SK-N-MC (cell line): ENCODE measurements at regions not wholly inside any gene's neighbourhood (a gene's known extent, or its start where the extent isn't known, plus 50 kb on each side); places are given as distances from the start of the nearest gene placed in this dataset.

Experiments
- DNase-seq: peaks from one replicate; pipeline ENCODE4 v3.0.0-alpha.2; 2011; ENCODE audit warnings: low read depth, low spot score
- H3K27ac ChIP-seq: fragments of 200-600 bp; sonication (generic); 2 replicates; pipeline ENCODE4 v1.5.1; 2016; ENCODE audit warnings: mixed run types
- H3K36me3 ChIP-seq: fragments of 200-600 bp; sonication (generic); 2 replicates; pipeline ENCODE4 v1.6.1; 2017; ENCODE audit warnings: antibody characterized with exemption, low read length, mixed read lengths; ENCODE audit not compliant: insufficient read depth
- H3K4me3 ChIP-seq: fragments of 200-600 bp; sonication (generic); 2 replicates; pipeline ENCODE4 v1.5.1; 2016
- H3K9ac ChIP-seq: fragments of 200-600 bp; sonication (generic); 2 replicates; pipeline ENCODE4 v1.8.0; 2017; ENCODE audit warnings: mixed run types, mixed read lengths; ENCODE audit not compliant: insufficient read length
- H3K9me3 ChIP-seq: fragments of 200-600 bp; sonication (generic); 2 replicates; pipeline ENCODE4 v1.6.1; 2017; ENCODE audit warnings: low read depth, mild to moderate bottlenecking, antibody characterized with exemption, low read length, moderate library complexity, mixed read lengths
- EZH2 ChIP-seq: fragments of 200-600 bp; sonication (generic); IDR thresholded peaks from one replicate; pipeline ENCODE4 v1.6.1; 2017; ENCODE audit warnings: antibody characterized with exemption
- FOXP2 ChIP-seq: optimal IDR thresholded peaks from 2 replicates; pipeline ENCODE3; 2011; ENCODE audit warnings: mild to moderate bottlenecking, moderate library complexity; ENCODE audit not compliant: insufficient read depth; ENCODE audit errors: extremely low read length, control extremely low read depth
- POLR2AphosphoS5 ChIP-seq: IDR thresholded peaks from 2 replicates; pipeline ENCODE4 v1.6.1; 2012; ENCODE audit warnings: mild to moderate bottlenecking, low read depth, low read length, borderline replicate concordance

- H3K4me3 ChIP-seq, result no peak overlapping the region
Observed at GRCh38 chr2:118766871-118767270, 80.6 kb downstream of the EN1 start.

GRCh38 chr2:118764855-118765254 lies 82.6 kb downstream of the EN1 start:
- TF ChIP-seq EZH2, result no peak
- TF ChIP-seq POLR2AphosphoS5, result no peak
- TF ChIP-seq FOXP2, result no peak
- Histone ChIP-seq H3K36me3 (no peaks in the 10 kb centered on the region), H3K9ac (no peak overlapping the region), H3K4me3 (no peak overlapping the region), H3K27ac (no peak overlapping the region), H3K9me3 (no peaks in the 10 kb centered on the region)
- no peak for DNase-seq

More at GRCh38 chr2:118766871-118767270, 80.6 kb downstream of the EN1 start:
- Histone ChIP-seq H3K27ac (no peak overlapping the region), H3K9ac (no peak overlapping the region), H3K36me3 (no peaks in the 10 kb centered on the region), H3K9me3 (no peaks in the 10 kb centered on the region)
- no peak for DNase-seq
- no peak for TF ChIP-seq POLR2AphosphoS5
- no peak for TF ChIP-seq FOXP2
- no peak for TF ChIP-seq EZH2

- no peak for DNase-seq
- Histone ChIP-seq H3K9me3 (no peaks in the 10 kb centered on the region), H3K4me3 (no peak overlapping the region), H3K27ac (no peak overlapping the region), H3K9ac (no peak overlapping the region), H3K36me3 (no peaks in the 10 kb centered on the region)
- TF ChIP-seq EZH2 (no peak), FOXP2 (no peak), POLR2AphosphoS5 (no peak)
Observed at GRCh38 chr2:118763797-118764196, 83.7 kb downstream of the EN1 start.

- H3K27ac ChIP-seq, result no peak overlapping the region
- no peaks in the 10 kb centered on the region for H3K36me3 ChIP-seq
- no peak overlapping the region for H3K9ac ChIP-seq
- H3K4me3 ChIP-seq, result no peak overlapping the region
- TF ChIP-seq POLR2AphosphoS5 (no peak), FOXP2 (no peak), EZH2 (no peak)
- no peak for DNase-seq
- no peaks in the 10 kb centered on the region for H3K9me3 ChIP-seq
Observed at GRCh38 chr2:118762290-118762689, 85.2 kb downstream of the EN1 start.

GRCh38 chr2:118761771-118762170 lies 85.7 kb downstream of the EN1 start:
- TF ChIP-seq POLR2AphosphoS5 (no peak), EZH2 (no peak), FOXP2 (no peak)
- DNase-seq, result no peak
- H3K9me3 ChIP-seq, result no peaks in the 10 kb centered on the region
- no peak overlapping the region for H3K4me3 ChIP-seq
- H3K9ac ChIP-seq, result no peak overlapping the region
- no peaks in the 10 kb centered on the region for H3K36me3 ChIP-seq
- H3K27ac ChIP-seq, result no peak overlapping the region

GRCh38 chr2:118755901-118756300 lies 91.5 kb downstream of the EN1 start:
- Histone ChIP-seq H3K9me3 (no peaks in the 10 kb centered on the region), H3K36me3 (no peaks in the 10 kb centered on the region), H3K27ac (no peak overlapping the region), H3K9ac (no peak overlapping the region), H3K4me3 (no peak overlapping the region)
- DNase-seq, result no peak
- no peak for TF ChIP-seq POLR2AphosphoS5
- TF ChIP-seq EZH2, result no peak
- no peak for TF ChIP-seq FOXP2

GRCh38 chr2:118755384-118755783 lies 92.1 kb downstream of the EN1 start:
- DNase-seq, result no peak
- TF ChIP-seq FOXP2 (no peak), EZH2 (no peak), POLR2AphosphoS5 (no peak)
- Histone ChIP-seq H3K27ac (no peak overlapping the region), H3K36me3 (no peaks in the 10 kb centered on the region), H3K9ac (no peak overlapping the region), H3K4me3 (no peak overlapping the region), H3K9me3 (no peaks in the 10 kb centered on the region)

- no peak overlapping the region for H3K4me3 ChIP-seq
- no peak overlapping the region for H3K27ac ChIP-seq
- H3K9me3 ChIP-seq, result no peaks in the 10 kb centered on the region
- TF ChIP-seq FOXP2 (no peak), EZH2 (no peak)
- DNase-seq, result no peak
- H3K36me3 ChIP-seq, result no peaks in the 10 kb centered on the region
- no peak overlapping the region for H3K9ac ChIP-seq
Observed at GRCh38 chr2:118752762-118753429, 94.6 kb downstream of the EN1 start.
